ENCODE measurements at regions not wholly inside any gene's neighbourhood (a gene's known extent, or its start where the extent isn't known, plus 50 kb on each side); places are given as distances from the start of the nearest gene placed in this dataset.
"Not testable (repeated sequence)": the region's sequence is repeated elsewhere in the genome, so short reads cannot be mapped to it uniquely, and the experiment has no call there.

DNA sequence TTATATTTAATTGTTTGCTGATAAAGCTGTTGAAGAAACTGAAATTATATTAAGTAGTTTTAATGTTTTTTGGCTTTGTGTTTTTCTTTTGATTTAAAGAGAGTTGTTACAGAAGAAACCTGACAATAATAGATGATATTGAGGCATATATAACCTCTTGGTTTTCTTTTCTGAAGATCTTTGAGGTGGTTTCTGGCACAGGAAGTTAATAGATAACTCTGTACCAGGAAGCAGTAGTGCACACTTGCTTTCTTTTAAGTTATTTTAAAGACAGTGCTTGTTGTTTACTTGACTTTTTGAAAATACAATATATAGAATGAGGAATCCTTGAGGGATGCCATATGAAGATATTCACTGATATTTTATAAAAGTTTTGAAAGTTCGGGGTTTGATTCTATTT is 209.0 kb upstream of the FBXO33 start (continued):
- TF ChIP-seq, protein P1, sequence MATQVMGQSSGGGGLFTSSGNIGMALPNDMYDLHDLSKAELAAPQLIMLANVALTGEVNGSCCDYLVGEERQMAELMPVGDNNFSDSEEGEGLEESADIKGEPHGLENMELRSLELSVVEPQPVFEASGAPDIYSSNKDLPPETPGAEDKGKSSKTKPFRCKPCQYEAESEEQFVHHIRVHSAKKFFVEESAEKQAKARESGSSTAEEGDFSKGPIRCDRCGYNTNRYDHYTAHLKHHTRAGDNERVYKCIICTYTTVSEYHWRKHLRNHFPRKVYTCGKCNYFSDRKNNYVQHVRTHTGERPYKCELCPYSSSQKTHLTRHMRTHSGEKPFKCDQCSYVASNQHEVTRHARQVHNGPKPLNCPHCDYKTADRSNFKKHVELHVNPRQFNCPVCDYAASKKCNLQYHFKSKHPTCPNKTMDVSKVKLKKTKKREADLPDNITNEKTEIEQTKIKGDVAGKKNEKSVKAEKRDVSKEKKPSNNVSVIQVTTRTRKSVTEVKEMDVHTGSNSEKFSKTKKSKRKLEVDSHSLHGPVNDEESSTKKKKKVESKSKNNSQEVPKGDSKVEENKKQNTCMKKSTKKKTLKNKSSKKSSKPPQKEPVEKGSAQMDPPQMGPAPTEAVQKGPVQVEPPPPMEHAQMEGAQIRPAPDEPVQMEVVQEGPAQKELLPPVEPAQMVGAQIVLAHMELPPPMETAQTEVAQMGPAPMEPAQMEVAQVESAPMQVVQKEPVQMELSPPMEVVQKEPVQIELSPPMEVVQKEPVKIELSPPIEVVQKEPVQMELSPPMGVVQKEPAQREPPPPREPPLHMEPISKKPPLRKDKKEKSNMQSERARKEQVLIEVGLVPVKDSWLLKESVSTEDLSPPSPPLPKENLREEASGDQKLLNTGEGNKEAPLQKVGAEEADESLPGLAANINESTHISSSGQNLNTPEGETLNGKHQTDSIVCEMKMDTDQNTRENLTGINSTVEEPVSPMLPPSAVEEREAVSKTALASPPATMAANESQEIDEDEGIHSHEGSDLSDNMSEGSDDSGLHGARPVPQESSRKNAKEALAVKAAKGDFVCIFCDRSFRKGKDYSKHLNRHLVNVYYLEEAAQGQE (IDR thresholded peaks at IDR 0.05; ENCODE audit: low read depth, low read length): no peak
- TF ChIP-seq, protein P2, sequence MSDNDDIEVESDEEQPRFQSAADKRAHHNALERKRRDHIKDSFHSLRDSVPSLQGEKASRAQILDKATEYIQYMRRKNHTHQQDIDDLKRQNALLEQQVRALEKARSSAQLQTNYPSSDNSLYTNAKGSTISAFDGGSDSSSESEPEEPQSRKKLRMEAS (IDR thresholded peaks at IDR 0.05; ENCODE audit: low read depth): no peak

DNA sequence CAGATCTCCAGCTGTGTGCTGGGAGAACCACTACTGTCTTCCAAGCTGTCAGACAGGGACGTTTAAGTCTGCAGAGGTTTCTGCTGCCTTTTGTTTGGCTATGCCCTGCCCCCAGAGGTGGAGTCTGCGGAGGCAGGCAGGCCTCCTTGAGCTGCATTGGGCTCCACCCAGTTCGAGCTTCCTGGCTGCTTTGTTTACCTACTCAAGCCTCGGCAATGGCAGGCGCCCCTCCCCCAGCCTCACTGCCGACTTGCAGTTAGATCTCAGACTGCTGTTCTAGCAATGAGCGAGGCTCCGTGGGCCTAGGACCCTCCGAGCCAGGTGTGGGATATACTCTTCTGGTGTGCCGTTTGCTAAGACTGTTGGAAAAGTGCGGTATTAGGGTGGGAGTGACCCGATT is 206.8 kb upstream of the FBXO33 start:
- H3K4me3 ChIP-seq (ENCODE audit: low read depth in 2 of 2, low read length in 1 of 2); CTCF ChIA-PET; H3K9ac ChIP-seq; H3K4me1 ChIP-seq (ENCODE audit: control insufficient read depth in 1 of 2, insufficient read depth in 2 of 2, low read depth in 1 of 2, low read length in 1 of 2); DNase-seq; H3K9me3 ChIP-seq; H3K9me2 ChIP-seq; H3K27ac ChIP-seq (ENCODE audit: low read depth in 2 of 2, low read length in 1 of 2); H3K4me2 ChIP-seq; H3F3A ChIP-seq (replicated peaks; ENCODE audit: insufficient read depth); H2AFZ ChIP-seq (ENCODE audit: low read depth); H3K36me3 ChIP-seq (replicated peaks in 1 of 2; ENCODE audit: control insufficient read depth in 1 of 2, insufficient read depth in 2 of 2, low read length in 1 of 2); H3K27me3 ChIP-seq (ENCODE audit: insufficient read depth); H4K20me1 ChIP-seq (ENCODE audit: insufficient read depth); H3K79me2 ChIP-seq (ENCODE audit: insufficient read depth); POLR2A ChIA-PET: not testable (repeated sequence)
- 0% methylated on average over 4 of the region's 12 CpGs for WGBS (ENCODE audit: low lambda C conversion rate)

- POLR2A ChIA-PET: no interaction called here
- H3K9ac ChIP-seq: no peak overlapping the region
These were observed 195.9 kb upstream of the FBXO33 start for GRCh38 chr14:39628087-39628486.

More at GRCh38 chr14:39628087-39628486, 195.9 kb upstream of the FBXO33 start:
- no peaks in the 10 kb centered on the region for H3K27me3 ChIP-seq (ENCODE audit: insufficient read depth)
- no peak for DNase-seq
- H3K4me3 ChIP-seq (ENCODE audit: low read depth in 2 of 2, low read length in 1 of 2): no peak overlapping the region
- no peaks in the 10 kb centered on the region for H3K36me3 ChIP-seq (replicated peaks in 1 of 2; ENCODE audit: control insufficient read depth in 1 of 2, insufficient read depth in 2 of 2, low read length in 1 of 2)
- WGBS (ENCODE audit: low lambda C conversion rate): 3% methylated on average over 3 of the region's 3 CpGs
- no peaks in the 10 kb centered on the region for H3K9me2 ChIP-seq
- no peak for TF ChIP-seq TCF12 (IDR thresholded peaks at IDR 0.05)
- TF ChIP-seq JUND (IDR thresholded peaks at IDR 0.05): no peak
- TF ChIP-seq MXI1 (IDR thresholded peaks at IDR 0.05; ENCODE audit: low read depth, low read length): no peak
- TF ChIP-seq NFIC (IDR thresholded peaks at IDR 0.05; ENCODE audit: borderline replicate concordance): no peak
- no peak for TF ChIP-seq NRF1 (IDR thresholded peaks at IDR 0.05; ENCODE audit: low read depth, low read length)
- no peak for TF ChIP-seq FOXM1 (IDR thresholded peaks at IDR 0.05; ENCODE audit: low read depth)
- TF ChIP-seq RAD21 (IDR thresholded peaks at IDR 0.05; ENCODE audit: low read length): no peak
- no peak for TF ChIP-seq ELF1 (IDR thresholded peaks at IDR 0.05)
- TF ChIP-seq EZH2phosphoT487 (IDR thresholded peaks at IDR 0.05; ENCODE audit: borderline replicate concordance, low read depth): no peak
- TF ChIP-seq MEF2A (IDR thresholded peaks at IDR 0.05; ENCODE audit: borderline replicate concordance, low read depth): no peak
- TF ChIP-seq, protein P3, sequence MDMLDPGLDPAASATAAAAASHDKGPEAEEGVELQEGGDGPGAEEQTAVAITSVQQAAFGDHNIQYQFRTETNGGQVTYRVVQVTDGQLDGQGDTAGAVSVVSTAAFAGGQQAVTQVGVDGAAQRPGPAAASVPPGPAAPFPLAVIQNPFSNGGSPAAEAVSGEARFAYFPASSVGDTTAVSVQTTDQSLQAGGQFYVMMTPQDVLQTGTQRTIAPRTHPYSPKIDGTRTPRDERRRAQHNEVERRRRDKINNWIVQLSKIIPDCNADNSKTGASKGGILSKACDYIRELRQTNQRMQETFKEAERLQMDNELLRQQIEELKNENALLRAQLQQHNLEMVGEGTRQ (IDR thresholded peaks at IDR 0.05; ENCODE audit: borderline replicate concordance, low read depth, low read length): no peak
- TF ChIP-seq RXRA (IDR thresholded peaks at IDR 0.05; ENCODE audit: borderline replicate concordance, low read depth): no peak
- TF ChIP-seq PBX3 (IDR thresholded peaks at IDR 0.05): no peak
- TF ChIP-seq SMC3 (IDR thresholded peaks at IDR 0.05; ENCODE audit: low read depth, low read length): no peak
- TF ChIP-seq GATA2 (CRISPR knock-in tag; IDR thresholded peaks at IDR 0.05): no peak
- TF ChIP-seq POLR2AphosphoS5 (IDR thresholded peaks at IDR 0.05; ENCODE audit: low read depth, low read length): no peak
- no peak for TF ChIP-seq YY1 (IDR thresholded peaks at IDR 0.05; ENCODE audit: low read depth)
- H3K27ac ChIP-seq (ENCODE audit: low read depth in 2 of 2, low read length in 1 of 2): no peak overlapping the region
- H3K4me2 ChIP-seq: no peak overlapping the region
- H3K79me2 ChIP-seq (ENCODE audit: insufficient read depth): no peaks in the 10 kb centered on the region
- no peak overlapping the region for H2AFZ ChIP-seq (ENCODE audit: low read depth)
- H3K4me1 ChIP-seq (ENCODE audit: control insufficient read depth in 1 of 2, insufficient read depth in 2 of 2, low read depth in 1 of 2, low read length in 1 of 2): no peaks in the 10 kb centered on the region
- H3F3A ChIP-seq (replicated peaks; ENCODE audit: insufficient read depth): no peaks in the 10 kb centered on the region
- CTCF ChIA-PET: no interaction called here
- no peaks in the 10 kb centered on the region for H3K9me3 ChIP-seq
- no peaks in the 10 kb centered on the region for H4K20me1 ChIP-seq (ENCODE audit: insufficient read depth)
